Effector memory CD8-positive, alpha-beta T cell (primary cell): ENCODE measurements at regions not wholly inside any gene's neighbourhood (a gene's known extent, or its start where the extent isn't known, plus 50 kb on each side); places are given as distances from the start of the nearest gene placed in this dataset.

Experiments
- ATAC-seq: fragments of 150-1000 bp; cut with Tn5 transposase; replicated peaks from 2 replicates; pipeline ENCODE4 v1.10.0; 2021; ENCODE audit warnings: mild to moderate bottlenecking, moderate library complexity
- DNase-seq, 3 experiments: peaks; one replicate each; pipeline ENCODE4 v3.0.0; 2021
- H3K27ac Mint-ChIP-seq, 2 donors: one replicate each; pipeline ENCODE4 v1.8.0; 2022; ENCODE audit warnings: mild to moderate bottlenecking in 2 of 2, mixed read lengths in 2 of 2, moderate library complexity in 2 of 2
- H3K27me3 Mint-ChIP-seq, 2 donors: one replicate each; pipeline ENCODE4 v1.8.0; 2022; ENCODE audit warnings: mixed read lengths in 2 of 2
- H3K36me3 Mint-ChIP-seq: one replicate; pipeline ENCODE4 v1.8.0; 2022; ENCODE audit warnings: mild to moderate bottlenecking, moderate library complexity, mixed read lengths; ENCODE audit not compliant: insufficient read depth
- H3K4me1 Mint-ChIP-seq, 2 donors: one replicate each; pipeline ENCODE4 v1.8.0; 2022; ENCODE audit warnings: low read depth in 2 of 2, mixed read lengths in 2 of 2
- H3K4me3 Mint-ChIP-seq, 2 donors: one replicate each; pipeline ENCODE4 v1.8.0; 2022; ENCODE audit warnings: mild to moderate bottlenecking in 2 of 2, mixed read lengths in 2 of 2, moderate library complexity in 2 of 2
- H3K9me3 Mint-ChIP-seq, 2 donors: one replicate each; pipeline ENCODE4 v1.8.0; 2022; ENCODE audit warnings: mixed read lengths in 2 of 2

DNA sequence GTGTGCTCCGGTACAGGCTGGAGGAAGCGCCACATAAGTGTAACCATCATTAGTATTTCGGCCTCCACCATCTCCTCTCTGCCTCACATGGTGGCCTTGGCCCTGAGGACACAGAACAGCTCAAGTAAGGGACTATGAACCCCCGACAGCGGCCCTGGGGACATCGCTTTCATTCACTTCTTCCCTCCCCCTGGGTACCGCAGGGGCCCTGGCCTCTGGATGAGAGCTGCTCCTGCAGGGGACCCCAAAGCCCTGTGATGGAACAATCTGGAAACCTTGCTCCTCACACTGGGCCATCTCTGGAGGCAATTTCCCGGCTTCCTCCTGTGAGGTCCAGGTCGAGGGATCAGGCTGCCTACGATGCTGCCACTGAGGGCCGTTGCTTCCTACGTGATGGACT, 565.5 kb downstream of the BRD1 start:
- Mint-ChIP-seq H3K4me3 (no peak overlapping the region), H3K27me3 (peaks cover 20 to 31% of the 10 kb centered on the region in 2 donors)
- no peak for ATAC-seq

DNA sequence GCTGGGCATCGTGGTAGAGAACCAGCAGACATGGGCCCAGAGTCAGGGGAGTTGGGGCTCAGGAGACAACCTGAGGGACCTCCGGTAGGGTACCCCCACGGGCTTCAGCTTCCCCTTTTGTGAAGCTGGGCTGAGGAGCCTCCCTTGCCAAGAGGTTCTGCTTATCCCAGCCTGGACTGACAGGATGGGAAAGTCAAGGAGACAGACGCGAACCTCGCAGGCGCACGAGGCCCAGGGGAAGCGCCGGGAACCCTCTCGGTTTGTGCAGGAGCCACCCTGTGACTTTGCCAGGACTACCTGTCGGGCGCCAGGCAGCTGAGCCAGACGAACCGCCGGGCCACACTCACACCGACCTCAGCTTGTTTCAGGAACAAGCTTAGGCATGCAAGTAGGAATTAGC, 566.1 kb downstream of the BRD1 start:
- no peaks in the 10 kb centered on the region for H3K4me1 Mint-ChIP-seq
- H3K4me3 Mint-ChIP-seq, result no peak overlapping the region
- ATAC-seq (no peak), DNase-seq (no peak)
- H3K27me3 Mint-ChIP-seq, result peaks cover 19 to 25% of the 10 kb centered on the region in 2 donors
- H3K36me3 Mint-ChIP-seq, result no peaks in the 10 kb centered on the region
- H3K27ac Mint-ChIP-seq, result no peak overlapping the region
- H3K9me3 Mint-ChIP-seq, result no peaks in the 10 kb centered on the region

More for the DNA sequence above, 565.5 kb downstream of the BRD1 start:
- H3K36me3 Mint-ChIP-seq, result no peaks in the 10 kb centered on the region
- no peak for DNase-seq
- no peaks in the 10 kb centered on the region for H3K4me1 Mint-ChIP-seq
- no peaks in the 10 kb centered on the region for H3K9me3 Mint-ChIP-seq
- no peak overlapping the region for H3K27ac Mint-ChIP-seq

- Mint-ChIP-seq H3K4me3 (no peak overlapping the region), H3K27me3 (peaks cover 26 to 27% of the 10 kb centered on the region in 2 donors), H3K36me3 (no peaks in the 10 kb centered on the region), H3K4me1 (no peaks in the 10 kb centered on the region), H3K27ac (no peak overlapping the region), H3K9me3 (no peaks in the 10 kb centered on the region)
- ATAC-seq (no peak), DNase-seq (no peak)
Measured at GRCh38 chr22:49260681-49261580, 566.7 kb downstream of the BRD1 start.

DNA sequence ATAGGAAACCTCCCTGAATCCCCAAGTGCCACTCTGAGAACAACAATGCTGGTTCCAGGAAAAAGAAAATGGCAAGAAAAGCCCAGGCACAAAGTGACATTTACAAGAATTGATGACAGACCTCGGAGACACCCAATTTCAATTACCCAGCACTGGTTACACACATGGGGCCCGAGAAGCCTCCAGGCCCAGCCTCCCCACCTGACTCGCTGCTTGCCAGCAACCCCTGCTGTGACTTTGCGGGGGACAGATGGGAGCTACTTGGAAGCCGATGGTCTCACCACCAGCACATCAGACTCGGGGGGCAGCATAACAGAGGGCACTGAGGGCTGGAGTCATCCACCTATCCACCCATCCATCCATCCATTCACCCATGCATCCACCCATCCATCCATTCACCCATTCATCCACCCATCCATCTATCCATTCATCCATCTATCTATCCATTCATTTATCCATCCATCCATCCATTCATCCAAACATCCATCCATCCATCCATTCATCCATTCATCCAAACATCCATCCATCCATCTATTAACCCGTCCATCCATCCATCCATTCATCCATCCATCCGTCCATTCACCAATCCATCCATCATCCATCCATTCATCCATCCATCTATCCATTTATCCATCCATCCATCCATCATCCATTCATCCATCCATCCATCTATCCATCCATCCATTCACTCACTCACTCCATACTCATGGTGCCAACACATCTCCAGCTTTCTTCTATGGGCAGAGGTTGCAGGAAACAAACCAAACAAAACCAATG, 567.6 kb downstream of the BRD1 start:
- no peaks in the 10 kb centered on the region for H3K4me1 Mint-ChIP-seq

DNA sequence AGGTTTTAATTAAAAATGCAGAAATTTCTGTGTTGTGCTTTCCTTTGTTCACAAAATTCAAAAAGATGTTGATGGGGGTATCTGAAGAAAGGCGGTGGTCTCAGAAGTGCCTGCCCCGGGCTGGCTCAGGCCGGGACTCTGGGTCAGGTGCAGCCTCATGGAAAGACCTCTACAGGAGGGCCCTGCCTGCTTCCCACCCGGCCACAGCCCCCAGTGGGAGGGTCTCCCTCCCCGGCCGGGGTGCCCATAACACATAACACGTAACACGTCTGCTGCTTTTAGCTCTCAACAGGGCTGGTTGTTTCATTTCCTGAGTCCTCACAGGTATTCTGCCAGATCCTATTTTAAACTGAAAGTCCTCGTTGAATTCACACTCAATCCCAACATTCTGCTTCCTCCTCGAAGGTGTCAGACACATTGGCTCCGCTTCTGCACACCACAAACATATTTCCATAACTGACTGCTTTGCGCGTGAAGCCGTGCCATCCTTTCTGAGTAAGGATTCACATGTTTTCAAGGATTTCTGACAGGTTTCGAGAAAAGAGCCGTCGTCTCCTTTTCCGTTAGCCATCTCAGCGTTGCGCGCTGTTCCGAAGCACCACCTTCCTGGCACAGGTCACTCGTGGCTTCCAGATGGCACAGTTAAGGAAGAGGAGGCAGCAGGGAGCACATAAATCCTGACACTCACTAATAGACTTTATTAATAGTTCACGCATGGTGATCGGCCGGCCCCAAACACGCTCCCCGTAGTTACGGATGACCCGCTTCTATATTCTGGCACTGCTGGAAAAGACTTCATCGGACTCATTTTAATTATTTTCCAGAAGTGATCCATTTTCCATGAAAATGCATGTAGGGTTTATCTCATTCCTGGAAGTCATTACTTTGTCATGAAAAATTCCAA, 569.3 kb downstream of the BRD1 start:
- H3K4me3 Mint-ChIP-seq, result no peak overlapping the region
- no peaks in the 10 kb centered on the region for H3K4me1 Mint-ChIP-seq
- ATAC-seq, result no peak
- H3K27ac Mint-ChIP-seq, result no peak overlapping the region
- peaks cover 34 to 37% of the 10 kb centered on the region in 2 donors for H3K27me3 Mint-ChIP-seq
- H3K36me3 Mint-ChIP-seq, result no peaks in the 10 kb centered on the region
- no peak for DNase-seq
- H3K9me3 Mint-ChIP-seq, result no peaks in the 10 kb centered on the region

More for the DNA sequence above, 567.6 kb downstream of the BRD1 start:
- ATAC-seq, result no peak
- no peaks in the 10 kb centered on the region for H3K36me3 Mint-ChIP-seq
- no peak overlapping the region for H3K4me3 Mint-ChIP-seq
- H3K27me3 Mint-ChIP-seq, result peaks cover 31 to 32% of the 10 kb centered on the region in 2 donors
- DNase-seq, result no peak
- no peak overlapping the region for H3K27ac Mint-ChIP-seq
- no peaks in the 10 kb centered on the region for H3K9me3 Mint-ChIP-seq

DNA sequence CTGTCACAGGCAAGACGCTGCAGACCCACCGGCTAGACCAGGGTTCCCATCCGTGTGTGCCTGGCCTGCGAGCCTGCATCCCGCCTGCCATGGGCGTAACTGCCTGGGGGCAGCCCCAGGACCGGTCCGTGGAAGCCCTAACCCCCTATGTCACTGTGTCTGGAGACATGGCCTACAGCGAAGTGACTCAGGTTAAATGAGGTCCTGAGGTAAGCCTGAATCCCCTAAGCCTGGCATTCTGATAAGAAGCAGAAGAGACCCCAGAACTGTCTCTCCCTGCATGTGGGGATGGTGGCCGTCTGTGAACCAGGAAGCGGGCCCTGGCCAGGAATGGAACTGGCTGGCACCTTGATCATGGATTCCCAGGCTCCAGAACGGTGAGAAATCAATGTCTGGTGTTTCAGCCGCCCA, 570.1 kb downstream of the BRD1 start:
- no peak for ATAC-seq
- no peaks in the 10 kb centered on the region for H3K36me3 Mint-ChIP-seq

DNA sequence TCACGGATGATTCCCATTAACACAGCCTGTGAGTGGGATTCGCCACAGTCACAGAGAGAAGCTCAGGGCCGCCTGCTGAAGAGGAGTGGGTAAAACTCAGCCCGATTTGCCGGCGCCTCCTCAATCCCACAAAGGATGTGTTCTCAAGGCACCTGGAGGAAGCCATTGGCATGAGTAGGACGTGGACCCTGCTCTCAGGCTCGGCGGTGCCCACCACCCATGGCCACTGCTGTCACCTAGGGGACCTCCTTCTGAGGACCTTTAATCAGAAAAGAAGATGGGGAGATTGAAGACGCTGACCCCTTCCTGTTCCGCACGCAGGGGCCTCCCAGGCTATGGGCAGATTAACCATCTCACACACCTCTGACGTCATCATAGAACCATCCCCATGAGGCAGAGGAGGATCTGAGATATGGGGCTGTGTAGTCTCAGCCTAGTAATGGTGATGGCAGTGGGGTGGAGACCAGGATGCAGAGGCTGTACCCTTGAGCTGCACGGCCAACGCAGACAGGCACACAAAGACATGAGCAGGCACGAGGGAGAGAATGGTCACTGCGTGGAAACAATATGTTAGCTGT, 571.8 kb downstream of the BRD1 start:
- ATAC-seq (no peak), DNase-seq (no peak)
- no peaks in the 10 kb centered on the region for H3K4me1 Mint-ChIP-seq
- no peak overlapping the region for H3K4me3 Mint-ChIP-seq
- H3K36me3 Mint-ChIP-seq, result no peaks in the 10 kb centered on the region
- H3K27ac Mint-ChIP-seq, result no peak overlapping the region
- peaks cover 44 to 56% of the 10 kb centered on the region in 2 donors for H3K27me3 Mint-ChIP-seq
- no peaks in the 10 kb centered on the region for H3K9me3 Mint-ChIP-seq

More for the DNA sequence above, 570.1 kb downstream of the BRD1 start:
- no peaks in the 10 kb centered on the region for H3K9me3 Mint-ChIP-seq
- peaks cover 34 to 45% of the 10 kb centered on the region in 2 donors for H3K27me3 Mint-ChIP-seq
- H3K4me1 Mint-ChIP-seq, result no peaks in the 10 kb centered on the region
- no peak overlapping the region for H3K27ac Mint-ChIP-seq
- no peak for DNase-seq
- no peak overlapping the region for H3K4me3 Mint-ChIP-seq

DNA sequence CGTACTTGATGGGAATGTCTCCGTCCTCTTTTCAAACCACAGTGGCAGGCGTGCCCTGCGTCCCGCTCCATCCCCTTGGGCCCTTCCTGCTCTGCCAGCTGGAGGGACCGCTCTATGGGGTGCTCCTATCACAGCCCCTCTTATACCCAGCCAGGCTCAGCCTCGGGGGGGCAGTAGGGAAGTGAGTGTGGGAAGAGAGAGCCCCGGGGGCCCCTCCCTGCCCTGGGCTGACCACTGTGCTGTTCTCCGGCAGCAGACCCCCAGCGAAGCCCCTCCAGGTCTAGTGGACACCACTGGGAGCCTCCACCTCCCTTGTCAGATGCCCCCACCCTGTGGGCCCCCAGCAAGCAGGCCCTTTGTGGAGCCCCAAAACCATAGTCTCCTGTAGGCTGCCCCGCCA, 572.5 kb downstream of the BRD1 start:
- H3K4me1 Mint-ChIP-seq, result no peaks in the 10 kb centered on the region
- no peak overlapping the region for H3K4me3 Mint-ChIP-seq
- DNase-seq, result no peak
- H3K27ac Mint-ChIP-seq, result no peak overlapping the region
- peaks cover 39 to 56% of the 10 kb centered on the region in 2 donors for H3K27me3 Mint-ChIP-seq
- no peak for ATAC-seq
- H3K9me3 Mint-ChIP-seq, result no peaks in the 10 kb centered on the region
- H3K36me3 Mint-ChIP-seq, result no peaks in the 10 kb centered on the region

- Mint-ChIP-seq H3K27ac (no peak overlapping the region), H3K4me3 (no peak overlapping the region), H3K36me3 (no peaks in the 10 kb centered on the region), H3K9me3 (no peaks in the 10 kb centered on the region), H3K4me1 (no peaks in the 10 kb centered on the region), H3K27me3 (peaks cover 37 to 56% of the 10 kb centered on the region in 2 donors)
- ATAC-seq, result no peak
- no peak for DNase-seq
Measured at GRCh38 chr22:49253656-49254055, 574.0 kb downstream of the BRD1 start.

GRCh38 chr22:49251371-49251770, 576.3 kb downstream of the BRD1 start:
- H3K9me3 Mint-ChIP-seq, result no peaks in the 10 kb centered on the region
- no peak overlapping the region for H3K4me3 Mint-ChIP-seq
- H3K27ac Mint-ChIP-seq, result no peak overlapping the region
- no peak for DNase-seq
- no peaks in the 10 kb centered on the region for H3K4me1 Mint-ChIP-seq
- no peak for ATAC-seq
- peaks cover 34 to 56% of the 10 kb centered on the region in 2 donors for H3K27me3 Mint-ChIP-seq
- no peaks in the 10 kb centered on the region for H3K36me3 Mint-ChIP-seq

GRCh38 chr22:49247194-49247924, 580.3 kb downstream of the BRD1 start:
- no peak for DNase-seq
- H3K27ac Mint-ChIP-seq, result no peak overlapping the region
- H3K4me3 Mint-ChIP-seq, result no peak overlapping the region
- H3K9me3 Mint-ChIP-seq, result no peaks in the 10 kb centered on the region
- no peak for ATAC-seq
- no peaks in the 10 kb centered on the region for H3K36me3 Mint-ChIP-seq
- no peaks in the 10 kb centered on the region for H3K4me1 Mint-ChIP-seq
- peaks cover 8 to 50% of the 10 kb centered on the region in 2 donors for H3K27me3 Mint-ChIP-seq
